ENCODE measurements at regions not wholly inside any gene's neighbourhood (a gene's known extent, or its start where the extent isn't known, plus 50 kb on each side); places are given as distances from the start of the nearest gene placed in this dataset.

DNA sequence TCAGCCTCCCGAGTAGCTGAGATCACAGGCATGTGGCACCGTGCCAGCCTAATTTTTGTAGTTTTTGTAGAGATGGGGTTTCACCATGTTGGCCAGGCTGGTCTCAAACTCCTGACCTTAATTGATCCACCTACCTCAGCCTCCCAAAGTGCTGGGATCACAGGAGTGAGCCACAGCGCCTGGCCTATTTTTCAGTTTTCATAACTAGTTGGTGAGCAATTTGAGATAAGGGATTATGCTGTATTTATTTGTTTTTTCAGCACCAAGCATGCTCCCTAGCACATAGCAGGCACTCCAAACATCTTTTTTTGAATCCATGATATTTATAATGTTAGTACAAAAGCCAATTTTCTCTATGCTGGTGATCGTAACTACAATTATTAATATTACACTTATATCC, 541.2 kb downstream of the SNAPC1 start:
- no peak for DNase-seq

GRCh38 chr14:62304257-62304656, 542.0 kb downstream of the SNAPC1 start:
- no peak for DNase-seq

- no peak for DNase-seq
Measured at GRCh38 chr14:62307844-62308243, 545.6 kb downstream of the SNAPC1 start.

- no peak for DNase-seq
Measured at GRCh38 chr14:62308316-62308715, 546.1 kb downstream of the SNAPC1 start.

DNA sequence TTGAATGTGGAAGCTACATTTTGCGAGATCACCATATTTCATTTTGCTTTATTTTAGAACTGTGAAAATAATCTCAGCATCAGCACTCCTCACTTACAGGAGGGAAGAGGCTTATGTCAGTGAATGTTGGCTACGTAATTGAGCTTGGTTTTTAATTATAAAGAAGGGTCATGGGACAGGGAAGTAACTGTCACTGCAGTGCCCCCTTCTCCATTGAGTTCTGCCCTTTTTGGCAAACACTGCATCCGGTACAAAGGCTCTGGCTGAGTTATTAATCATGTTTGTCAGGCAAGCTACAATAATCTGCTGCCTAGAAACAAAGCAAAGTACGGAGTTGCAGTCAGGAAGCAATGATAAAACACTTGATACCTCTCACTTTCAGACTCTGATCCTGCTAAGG, 546.7 kb downstream of the SNAPC1 start:
- DNase-seq: no peak

DNA sequence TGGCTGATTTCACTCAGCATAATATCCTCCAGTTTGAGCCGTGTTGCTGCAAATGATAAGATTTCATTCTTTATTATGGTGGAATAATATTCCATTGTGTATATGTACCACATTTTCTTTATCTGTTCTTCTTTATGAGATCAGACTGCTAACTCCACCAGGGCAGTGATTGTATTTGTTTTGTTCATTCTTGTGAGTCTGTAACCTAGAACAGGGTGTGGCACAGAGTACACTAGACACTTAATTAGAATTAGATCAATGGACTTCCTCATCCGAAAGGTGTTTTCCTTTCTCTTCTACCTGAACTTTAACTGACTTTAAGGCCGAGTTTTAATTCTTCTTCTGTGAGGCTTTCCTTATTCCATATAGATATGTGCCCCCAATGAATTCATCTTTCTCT, 551.0 kb downstream of the SNAPC1 start:
- no peak for DNase-seq

GRCh38 chr14:62314221-62314620, 552.0 kb downstream of the SNAPC1 start:
- DNase-seq: no peak

GRCh38 chr14:62314871-62315270, 552.7 kb downstream of the SNAPC1 start:
- no peak for DNase-seq

GRCh38 chr14:62315631-62316030, 553.4 kb downstream of the SNAPC1 start:
- no peak for DNase-seq

DNA sequence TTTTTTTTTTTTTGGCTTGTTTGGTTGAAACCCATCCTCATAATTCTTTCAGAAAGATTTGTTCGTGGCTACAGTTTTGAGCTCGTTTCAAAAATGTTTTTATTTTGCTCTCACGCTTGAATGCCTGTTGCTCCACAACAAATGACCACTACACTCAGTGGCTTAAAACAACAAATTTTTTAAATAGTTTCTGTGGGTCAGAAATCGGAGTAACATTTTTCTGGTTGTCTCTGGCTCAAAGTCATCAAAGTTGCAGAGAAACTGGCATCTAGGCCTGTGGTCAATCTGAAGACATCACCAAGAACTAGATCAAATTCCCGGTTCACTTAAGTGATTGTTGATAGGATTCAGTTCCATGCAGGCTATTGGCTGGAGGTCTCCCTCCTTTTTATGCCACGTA, 560.0 kb downstream of the SNAPC1 start:
- DNase-seq: no peak

- no peak for DNase-seq
Measured at GRCh38 chr14:62329427-62329826, 567.2 kb downstream of the SNAPC1 start.

GRCh38 chr14:62347562-62348011, 585.4 kb downstream of the SNAPC1 start:
- DNase-seq: no peak

DNA sequence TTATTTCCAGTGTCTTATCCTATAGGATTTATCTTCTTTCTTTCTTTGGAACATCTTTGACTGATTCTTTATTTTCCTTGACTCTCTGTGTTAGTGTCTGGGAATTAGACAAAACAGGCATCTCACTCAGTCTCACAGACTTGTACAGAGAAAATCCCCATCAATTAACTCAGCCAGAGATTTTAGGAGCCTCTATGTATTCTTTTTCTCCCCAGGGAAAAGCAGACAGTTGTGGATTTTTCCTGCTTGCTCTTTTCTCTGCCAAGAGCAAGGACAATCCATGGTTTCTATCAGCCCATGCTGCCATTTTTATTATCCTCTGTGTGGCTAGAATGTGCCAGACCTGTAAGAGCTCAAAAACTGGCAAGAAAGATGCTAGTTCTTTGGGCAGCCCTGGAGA, 595.1 kb downstream of the SNAPC1 start:
- no peak for DNase-seq

DNA sequence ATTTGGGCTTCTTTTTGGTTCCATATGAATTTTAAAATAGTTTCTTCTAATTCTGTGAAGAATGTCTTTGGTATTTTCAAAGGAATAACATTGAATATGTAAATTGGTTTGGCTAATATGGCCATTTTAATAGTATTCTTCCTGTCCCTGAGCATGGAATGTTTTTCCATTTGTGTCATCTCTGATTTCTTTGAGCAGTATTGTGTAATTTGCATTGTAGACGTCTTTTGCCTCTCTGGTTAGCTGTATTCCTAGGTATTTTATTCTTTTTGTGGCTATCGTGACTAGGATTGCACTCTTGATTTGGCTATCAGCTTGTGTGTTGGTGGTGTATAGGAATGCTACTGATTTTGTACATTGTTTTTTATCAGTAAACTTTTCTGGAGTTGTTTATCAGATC, 601.9 kb downstream of the SNAPC1 start:
- no peak for DNase-seq

GRCh38 chr14:62364800-62365280, 602.6 kb downstream of the SNAPC1 start:
- DNase-seq: no peak

- no peak for DNase-seq
Measured at GRCh38 chr14:62369919-62370560, 607.8 kb downstream of the SNAPC1 start.

GRCh38 chr14:62373944-62374343, 611.7 kb downstream of the SNAPC1 start:
- DNase-seq: no peak

GRCh38 chr14:62378057-62378456, 615.8 kb downstream of the SNAPC1 start:
- DNase-seq: no peak

DNA sequence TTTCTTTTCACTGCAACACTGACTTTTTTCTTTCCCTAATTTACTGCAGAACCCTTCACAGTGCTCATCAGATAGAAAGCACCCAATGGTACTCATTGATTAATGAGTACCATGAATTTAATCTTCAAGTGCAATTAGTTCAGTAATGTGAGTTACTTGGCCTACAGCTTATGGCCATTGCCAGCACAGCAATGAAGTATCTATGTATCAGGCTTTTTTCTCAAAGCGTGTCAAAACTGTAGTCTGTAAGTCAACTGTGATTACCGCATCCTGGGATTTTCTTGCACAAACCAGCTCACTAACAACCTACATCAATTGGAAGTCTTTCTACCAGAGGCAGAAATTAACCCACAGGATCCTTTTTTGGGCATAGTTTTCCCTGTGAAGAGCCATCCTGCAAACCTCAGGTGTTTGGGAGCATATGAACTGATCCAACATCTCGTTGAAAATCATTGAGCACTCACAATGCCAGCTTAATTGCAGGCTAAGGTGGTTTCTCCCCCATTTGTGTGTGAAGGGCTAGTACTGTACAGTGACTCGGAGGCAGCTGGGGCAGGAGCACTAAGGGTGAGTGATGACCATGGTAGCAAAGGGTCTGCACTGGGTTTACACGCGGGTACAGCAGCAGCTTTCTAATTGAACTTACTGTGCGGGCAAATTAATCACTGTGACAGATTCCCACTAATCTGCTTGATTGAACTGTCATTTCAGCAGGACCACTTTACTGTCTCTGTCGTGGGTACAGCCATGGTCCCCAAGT, 619.3 kb downstream of the SNAPC1 start:
- no peak for DNase-seq

GRCh38 chr14:62409169-62409568, 636.1 kb downstream of the KCNH5 start:
- no peak for DNase-seq

DNA sequence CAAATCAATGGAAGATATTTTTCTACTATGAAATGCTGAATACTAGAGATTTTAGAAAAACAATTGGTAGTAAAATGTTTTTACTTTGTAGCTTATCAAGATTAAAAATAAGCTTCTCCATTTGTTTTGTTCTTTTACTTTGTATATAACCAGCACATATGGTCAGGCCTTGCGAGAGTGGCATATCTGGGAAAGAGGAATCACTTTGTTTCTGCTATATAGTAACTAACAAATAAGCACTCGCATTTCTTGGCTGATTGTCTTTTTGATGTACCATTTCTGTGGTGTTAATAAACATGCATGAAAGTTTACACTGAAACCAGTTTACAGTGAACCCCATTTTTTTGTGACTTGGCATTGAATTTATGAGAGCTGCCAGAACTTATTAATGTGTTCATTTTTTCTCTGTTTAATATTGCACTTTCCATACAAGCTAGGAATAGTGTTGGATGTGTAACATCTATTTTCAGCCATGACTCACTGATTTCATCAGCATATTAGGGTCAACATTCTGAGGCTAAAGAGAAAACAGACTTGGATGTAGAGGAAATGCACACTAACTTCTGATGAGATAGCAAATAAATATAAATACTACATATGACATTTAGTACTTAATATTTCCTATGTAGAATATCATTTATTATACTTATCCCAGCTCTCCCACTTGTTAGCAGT, 635.5 kb downstream of the KCNH5 start:
- DNase-seq: no peak

GRCh38 chr14:62420847-62421246, 624.4 kb downstream of the KCNH5 start:
- no peak for DNase-seq

- no peak for DNase-seq
Measured at GRCh38 chr14:62428429-62429203, 616.6 kb downstream of the KCNH5 start.
